DND-41 (cell line): ENCODE measurements at regions not wholly inside any gene's neighbourhood (a gene's known extent, or its start where the extent isn't known, plus 50 kb on each side); places are given as distances from the start of the nearest gene placed in this dataset.

ENCODE experiments used
- ATAC-seq: fragments of 200-7000 bp; cut with Tn5 transposase; 3 replicates; pipeline ENCODE4 v1.9.1; 2021; ENCODE audit warnings: low read depth; ENCODE audit not compliant: insufficient read depth
- DNase-seq: peaks from one replicate; pipeline ENCODE4 v3.0.0-alpha.2; 2020
- H2AFZ ChIP-seq: 2 replicates; pipeline ENCODE4 v1.6.0; 2012; ENCODE audit warnings: low read depth, low read length
- H3K27ac ChIP-seq: 2 replicates; pipeline ENCODE4 v1.5.1; 2012; ENCODE audit warnings: low read length, inconsistent platforms
- H3K27me3 ChIP-seq: fragments of 200-600 bp; sonication (generic); 2 replicates; pipeline ENCODE4 v1.6.0; 2012; ENCODE audit warnings: low read length, mild to moderate bottlenecking, inconsistent platforms; ENCODE audit not compliant: insufficient read depth, poor library complexity
- H3K36me3 ChIP-seq: 2 replicates; pipeline ENCODE4 v1.5.1; 2012; ENCODE audit warnings: low read length, inconsistent platforms; ENCODE audit not compliant: insufficient read depth
- H3K4me1 ChIP-seq: 2 replicates; pipeline ENCODE4 v1.5.1; 2012; ENCODE audit warnings: mild to moderate bottlenecking, low read length; ENCODE audit not compliant: insufficient read depth
- H3K4me2 ChIP-seq: 2 replicates; pipeline ENCODE4 v1.6.0; 2012; ENCODE audit warnings: mild to moderate bottlenecking, moderate library complexity, low read length, inconsistent platforms; ENCODE audit not compliant: insufficient read depth
- H3K4me3 ChIP-seq, 2 experiments: fragments of 200-600 bp in 1 of 2; shearing (Covaris generic) in 1 of 2; 2 replicates each; pipeline ENCODE4 v1.5.1; 2012 to 2016; ENCODE audit warnings: inconsistent platforms in 2 of 2, low read length in 2 of 2, mild to moderate bottlenecking in 2 of 2, low read depth in 1 of 2, moderate library complexity in 1 of 2
- H3K79me2 ChIP-seq: 2 replicates; pipeline ENCODE4 v1.6.0; 2012; ENCODE audit warnings: low read length, inconsistent platforms; ENCODE audit not compliant: insufficient read depth
- H3K9ac ChIP-seq: 2 replicates; pipeline ENCODE4 v1.6.0; 2012; ENCODE audit warnings: low read depth, mild to moderate bottlenecking, inconsistent platforms, low read length, moderate library complexity
- H3K9me3 ChIP-seq: 2 replicates; pipeline ENCODE4 v1.5.1; 2012; ENCODE audit warnings: low read length, moderate library complexity, mild to moderate bottlenecking, inconsistent platforms; ENCODE audit not compliant: insufficient read depth, severe bottlenecking
- H4K20me1 ChIP-seq: 2 replicates; pipeline ENCODE4 v1.6.0; 2012; ENCODE audit warnings: low read length; ENCODE audit not compliant: insufficient read depth
- EZH2 ChIP-seq: IDR thresholded peaks from 3 replicates; pipeline ENCODE4 v1.6.1; 2012; ENCODE audit warnings: borderline replicate concordance, low read depth, mild to moderate bottlenecking, moderate library complexity, low read length, inconsistent platforms; ENCODE audit not compliant: severe bottlenecking
- TF ChIP-seq, protein P1 (sequence below): IDR thresholded peaks from 2 replicates; pipeline ENCODE4 v1.5.1; 2012; ENCODE audit warnings: borderline replicate concordance, low read length, moderate library complexity, mild to moderate bottlenecking; ENCODE audit not compliant: poor library complexity, severe bottlenecking; ENCODE audit errors: extremely low read depth

DNA sequence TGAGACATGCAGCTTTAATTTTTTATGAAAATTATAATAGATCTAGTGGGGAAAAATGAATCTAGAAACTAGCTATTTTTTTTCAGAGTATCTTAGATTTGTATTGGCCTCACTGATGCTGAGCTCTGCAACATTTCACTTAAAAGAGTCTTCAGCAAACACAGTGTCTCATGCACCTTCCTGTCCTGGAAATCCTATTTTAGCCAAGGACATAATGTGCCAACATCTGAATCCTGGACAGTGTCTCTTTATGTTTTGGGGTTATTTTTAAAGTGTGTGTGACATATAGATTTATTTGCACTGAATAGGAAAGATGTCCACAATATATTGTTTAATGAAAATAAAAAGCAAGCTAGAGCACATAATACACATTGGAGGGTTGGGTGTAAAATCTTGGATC, 199.1 kb upstream of the FMN2 start:
- Histone ChIP-seq H2AFZ (no peak overlapping the region), H3K9me3 (no peaks in the 10 kb centered on the region), H3K4me1 (no peaks in the 10 kb centered on the region), H4K20me1 (no peaks in the 10 kb centered on the region), H3K27me3 (no peaks in the 10 kb centered on the region), H3K79me2 (no peaks in the 10 kb centered on the region), H3K27ac (no peak overlapping the region), H3K4me3 (no peak overlapping the region), H3K4me2 (no peak overlapping the region), H3K9ac (no peak overlapping the region), H3K36me3 (no peaks in the 10 kb centered on the region)
- TF ChIP-seq, protein P1, sequence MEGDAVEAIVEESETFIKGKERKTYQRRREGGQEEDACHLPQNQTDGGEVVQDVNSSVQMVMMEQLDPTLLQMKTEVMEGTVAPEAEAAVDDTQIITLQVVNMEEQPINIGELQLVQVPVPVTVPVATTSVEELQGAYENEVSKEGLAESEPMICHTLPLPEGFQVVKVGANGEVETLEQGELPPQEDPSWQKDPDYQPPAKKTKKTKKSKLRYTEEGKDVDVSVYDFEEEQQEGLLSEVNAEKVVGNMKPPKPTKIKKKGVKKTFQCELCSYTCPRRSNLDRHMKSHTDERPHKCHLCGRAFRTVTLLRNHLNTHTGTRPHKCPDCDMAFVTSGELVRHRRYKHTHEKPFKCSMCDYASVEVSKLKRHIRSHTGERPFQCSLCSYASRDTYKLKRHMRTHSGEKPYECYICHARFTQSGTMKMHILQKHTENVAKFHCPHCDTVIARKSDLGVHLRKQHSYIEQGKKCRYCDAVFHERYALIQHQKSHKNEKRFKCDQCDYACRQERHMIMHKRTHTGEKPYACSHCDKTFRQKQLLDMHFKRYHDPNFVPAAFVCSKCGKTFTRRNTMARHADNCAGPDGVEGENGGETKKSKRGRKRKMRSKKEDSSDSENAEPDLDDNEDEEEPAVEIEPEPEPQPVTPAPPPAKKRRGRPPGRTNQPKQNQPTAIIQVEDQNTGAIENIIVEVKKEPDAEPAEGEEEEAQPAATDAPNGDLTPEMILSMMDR = no peak
- TF ChIP-seq EZH2 = no peak
- ATAC-seq (no peak), DNase-seq (no peak)

- Histone ChIP-seq H2AFZ (no peak overlapping the region), H3K4me3 (no peak overlapping the region), H3K4me1 (peaks cover 6% of the 10 kb centered on the region), H3K27me3 (no peaks in the 10 kb centered on the region), H3K9ac (no peak overlapping the region), H3K9me3 (no peaks in the 10 kb centered on the region), H3K4me2 (no peak overlapping the region), H3K36me3 (no peaks in the 10 kb centered on the region), H3K27ac (no peak overlapping the region), H4K20me1 (no peaks in the 10 kb centered on the region), H3K79me2 (no peaks in the 10 kb centered on the region)
- TF ChIP-seq, protein P1 = no peak
- TF ChIP-seq EZH2 = no peak
- DNase-seq (no peak), ATAC-seq (no peak)
Measured at GRCh38 chr1:239893127-239893731, 198.5 kb upstream of the FMN2 start.

GRCh38 chr1:239896569-239896968, 195.1 kb upstream of the FMN2 start:
- no peaks in the 10 kb centered on the region for H3K79me2 ChIP-seq
- no peak overlapping the region for H3K27ac ChIP-seq
- ATAC-seq (no peak), DNase-seq (no peak)
- H3K4me3 ChIP-seq = no peak overlapping the region
- H3K9me3 ChIP-seq = no peaks in the 10 kb centered on the region
- TF ChIP-seq EZH2 = no peak
- TF ChIP-seq, protein P1 = no peak
- H3K36me3 ChIP-seq = no peaks in the 10 kb centered on the region
- H3K27me3 ChIP-seq = no peaks in the 10 kb centered on the region
- no peak overlapping the region; the same call in 1 of the 2 replicates for H2AFZ ChIP-seq
- H3K4me2 ChIP-seq = no peak overlapping the region
- no peaks in the 10 kb centered on the region for H4K20me1 ChIP-seq
- H3K4me1 ChIP-seq = peaks cover 7% of the 10 kb centered on the region
- H3K9ac ChIP-seq = no peak overlapping the region

- ATAC-seq = no peak
- no peak overlapping the region for H2AFZ ChIP-seq
Measured at GRCh38 chr1:239896980-239897379, 194.7 kb upstream of the FMN2 start.

More at GRCh38 chr1:239896980-239897379, 194.7 kb upstream of the FMN2 start:
- no peaks in the 10 kb centered on the region for H3K79me2 ChIP-seq
- H3K4me2 ChIP-seq = no peak overlapping the region
- H3K4me1 ChIP-seq = peaks cover 7% of the 10 kb centered on the region
- H3K27ac ChIP-seq = no peak overlapping the region
- H3K27me3 ChIP-seq = no peaks in the 10 kb centered on the region
- DNase-seq = no peak
- H4K20me1 ChIP-seq = no peaks in the 10 kb centered on the region
- TF ChIP-seq, protein P1 = no peak
- TF ChIP-seq EZH2 = no peak
- no peak overlapping the region for H3K4me3 ChIP-seq
- no peaks in the 10 kb centered on the region for H3K36me3 ChIP-seq
- no peak overlapping the region for H3K9ac ChIP-seq
- no peaks in the 10 kb centered on the region for H3K9me3 ChIP-seq
